Omental fat pad (tissue), 3 donors: ENCODE measurements at regions not wholly inside any gene's neighbourhood (a gene's known extent, or its start where the extent isn't known, plus 50 kb on each side); places are given as distances from the start of the nearest gene placed in this dataset.
A peak's percentile ranks its signal among the peaks of the same experiment; 100 is the strongest.

Source experiments
- ATAC-seq: fragments of 150-250 bp; one replicate; pipeline ENCODE4 v1.9.1; 2016; ENCODE audit warnings: mild to moderate bottlenecking, moderate library complexity; ENCODE audit not compliant: low FRiP score
- DNase-seq: peaks from one replicate; pipeline ENCODE4 v3.0.0-alpha.2; 2019; ENCODE audit warnings: low spot score
- TF ChIP-seq, protein P1 (sequence below), 3 donors: fragments of 450-650 bp; IDR thresholded peaks; one replicate each; pipeline ENCODE4 v1.5.1; 2016 to 2017; ENCODE audit warnings: antibody characterized with exemption in 3 of 3, mild to moderate bottlenecking in 3 of 3, moderate library complexity in 2 of 3

DNA sequence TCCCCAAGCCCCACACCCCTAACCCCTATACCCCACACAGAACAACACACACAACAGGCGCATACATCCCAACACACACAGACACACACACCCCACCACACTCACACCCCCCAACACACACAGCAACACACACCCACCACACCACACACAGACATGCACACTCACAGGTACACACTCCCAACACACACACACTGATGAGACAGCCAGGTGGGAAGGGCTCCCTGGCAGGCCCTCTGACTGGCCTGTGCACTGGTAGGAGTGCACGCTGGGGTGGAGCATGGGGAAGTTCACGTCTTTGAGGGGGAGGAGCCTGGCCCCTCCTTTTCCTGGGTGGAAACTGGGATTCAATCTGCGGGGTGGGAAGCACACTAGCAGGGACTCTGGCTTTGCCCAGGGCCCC, 116.7 kb downstream of the RHOU start:
- DNase-seq (no peak), ATAC-seq (peak; percentile 59)

DNA sequence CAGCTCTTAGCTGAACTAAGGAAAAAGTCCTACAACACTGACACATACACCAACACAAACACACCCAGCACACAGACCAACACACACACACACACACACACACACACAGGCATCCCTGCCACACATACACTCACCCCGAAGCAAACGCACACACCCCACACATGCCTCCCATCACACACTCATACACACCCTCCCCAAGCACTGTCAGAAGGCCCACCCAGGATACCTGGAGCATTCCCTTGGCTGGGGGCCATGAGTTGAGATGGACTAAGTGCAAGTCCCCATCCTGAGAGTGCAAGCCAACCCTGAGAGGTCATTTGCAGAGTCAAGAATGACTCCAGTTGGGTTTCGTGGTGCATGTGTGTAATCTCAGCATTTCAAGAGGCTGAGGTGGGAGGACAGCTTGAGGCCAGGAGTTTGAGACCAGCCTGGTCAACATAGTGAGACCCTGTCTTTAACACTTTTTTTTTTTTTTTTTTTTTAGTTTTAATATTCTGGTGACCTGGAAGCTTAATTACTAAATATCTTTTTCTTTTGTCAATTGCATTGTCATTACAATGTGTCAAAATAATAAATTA, 117.3 kb downstream of the RHOU start:
- no peak for DNase-seq
- ATAC-seq: no peak
- TF ChIP-seq, protein P1, sequence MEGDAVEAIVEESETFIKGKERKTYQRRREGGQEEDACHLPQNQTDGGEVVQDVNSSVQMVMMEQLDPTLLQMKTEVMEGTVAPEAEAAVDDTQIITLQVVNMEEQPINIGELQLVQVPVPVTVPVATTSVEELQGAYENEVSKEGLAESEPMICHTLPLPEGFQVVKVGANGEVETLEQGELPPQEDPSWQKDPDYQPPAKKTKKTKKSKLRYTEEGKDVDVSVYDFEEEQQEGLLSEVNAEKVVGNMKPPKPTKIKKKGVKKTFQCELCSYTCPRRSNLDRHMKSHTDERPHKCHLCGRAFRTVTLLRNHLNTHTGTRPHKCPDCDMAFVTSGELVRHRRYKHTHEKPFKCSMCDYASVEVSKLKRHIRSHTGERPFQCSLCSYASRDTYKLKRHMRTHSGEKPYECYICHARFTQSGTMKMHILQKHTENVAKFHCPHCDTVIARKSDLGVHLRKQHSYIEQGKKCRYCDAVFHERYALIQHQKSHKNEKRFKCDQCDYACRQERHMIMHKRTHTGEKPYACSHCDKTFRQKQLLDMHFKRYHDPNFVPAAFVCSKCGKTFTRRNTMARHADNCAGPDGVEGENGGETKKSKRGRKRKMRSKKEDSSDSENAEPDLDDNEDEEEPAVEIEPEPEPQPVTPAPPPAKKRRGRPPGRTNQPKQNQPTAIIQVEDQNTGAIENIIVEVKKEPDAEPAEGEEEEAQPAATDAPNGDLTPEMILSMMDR (IDR thresholded peaks at IDR 0.05): no peak

More for the DNA sequence above, 116.7 kb downstream of the RHOU start:
- TF ChIP-seq, protein P1 (IDR thresholded peaks at IDR 0.05): no peak

DNA sequence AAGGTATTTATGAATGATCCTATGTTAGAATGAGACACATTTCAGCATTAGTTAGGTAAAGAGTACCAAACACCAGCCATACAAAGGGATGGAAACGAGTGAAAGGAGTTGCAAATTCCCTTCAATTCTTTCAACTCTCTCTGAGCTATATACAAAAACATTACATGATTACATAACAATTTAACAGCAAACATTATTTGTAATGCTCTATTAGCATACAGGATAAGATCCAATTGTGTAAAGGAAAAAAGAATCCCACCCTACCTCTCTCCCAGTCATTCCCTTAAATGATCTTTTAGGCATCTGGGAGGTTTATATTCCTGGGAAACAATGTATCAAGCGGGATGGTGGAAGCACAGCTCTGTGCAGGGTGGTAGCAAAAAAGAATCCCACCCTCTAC, 117.9 kb downstream of the RHOU start:
- DNase-seq (no peak), ATAC-seq (no peak)
- TF ChIP-seq, protein P1 (IDR thresholded peaks at IDR 0.05): no peak

DNA sequence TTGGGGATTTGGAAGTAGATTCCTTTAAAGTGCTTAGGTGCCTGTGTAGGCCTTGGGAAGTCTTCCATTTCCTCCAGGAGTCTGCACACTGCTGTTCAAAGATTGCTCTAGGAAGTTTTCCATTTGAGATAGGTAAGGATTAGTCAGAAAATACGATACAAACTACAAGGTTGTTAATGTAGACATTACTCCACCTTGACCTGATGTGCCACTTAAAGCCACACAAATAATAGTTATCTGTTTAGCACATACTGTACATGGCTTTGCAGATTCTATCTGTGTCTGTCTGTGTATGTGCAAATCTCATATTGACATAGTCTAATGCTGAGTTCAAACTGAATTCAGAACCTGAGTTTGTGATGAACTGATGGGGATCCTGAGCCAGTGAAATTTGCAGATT, 118.4 kb downstream of the RHOU start:
- TF ChIP-seq, protein P1 (IDR thresholded peaks at IDR 0.05): no peak
- ATAC-seq: no peak
- DNase-seq: no peak

DNA sequence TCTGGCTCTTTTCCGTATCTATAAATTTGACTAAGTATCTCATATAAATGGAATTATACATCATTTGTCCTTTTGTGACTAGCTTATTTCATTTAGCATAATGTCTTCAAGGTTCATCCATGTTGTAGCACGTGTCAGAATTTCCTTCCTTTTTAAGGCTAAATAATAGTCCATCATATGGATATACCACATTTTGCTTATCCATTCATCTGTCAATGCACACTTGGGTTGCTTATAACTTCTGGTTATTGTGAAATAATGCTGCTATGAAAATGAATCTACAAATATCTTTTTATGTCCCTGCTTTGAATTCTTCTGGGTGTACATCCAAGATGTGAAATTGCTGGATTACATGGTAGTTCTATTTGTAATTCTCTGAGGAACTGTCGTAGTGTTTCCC, 119.6 kb downstream of the RHOU start:
- TF ChIP-seq, protein P1 (IDR thresholded peaks at IDR 0.05): no peak
- ATAC-seq (no peak), DNase-seq (no peak)

DNA sequence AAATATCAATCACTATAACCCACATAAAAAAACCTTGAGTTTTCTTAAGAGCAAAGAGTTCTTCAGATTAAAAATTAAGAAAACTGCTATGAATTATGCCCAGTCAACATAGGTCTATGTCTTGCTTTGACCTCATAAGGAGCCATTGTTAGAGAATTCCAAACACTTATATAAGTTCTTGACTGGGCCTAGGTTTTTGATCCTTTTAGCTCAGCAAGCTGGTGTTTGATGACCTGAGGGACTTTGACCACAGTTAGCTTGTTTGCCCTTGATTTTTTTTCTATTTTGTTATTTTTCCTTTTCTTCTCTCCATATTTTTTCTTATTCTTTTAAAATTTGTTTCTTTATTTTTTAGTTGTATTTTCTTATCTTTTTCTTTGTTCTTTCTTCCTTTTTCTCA, 122.3 kb downstream of the RHOU start:
- ATAC-seq: no peak

More for the DNA sequence above, 122.3 kb downstream of the RHOU start:
- DNase-seq: no peak
- TF ChIP-seq, protein P1 (IDR thresholded peaks at IDR 0.05): no peak
